Stimulated activated CD4-positive, alpha-beta T cell treated with anti-CD3 and anti-CD28 coated beads, TNF-alpha, amount 100 ng/mL, for 1 hour (primary cell): ENCODE measurements at regions not wholly inside any gene's neighbourhood (a gene's known extent, or its start where the extent isn't known, plus 50 kb on each side); places are given as distances from the start of the nearest gene placed in this dataset.

Experiments used
- DNase-seq, 3 donors: peaks; one replicate each; pipeline ENCODE4 v3.0.0-alpha.2; 2020; ENCODE audit warnings: low read depth in 3 of 3, low spot score in 1 of 3

- no peak for DNase-seq
Measured at GRCh38 chr1:14544319-14544718, 54.2 kb upstream of the KAZN start.

GRCh38 chr1:14545422-14546025 is 53.0 kb upstream of the KAZN start:
- DNase-seq: no peak

GRCh38 chr1:14546416-14546815 is 52.1 kb upstream of the KAZN start:
- no peak for DNase-seq
